ENCODE measurements at regions not wholly inside any gene's neighbourhood (a gene's known extent, or its start where the extent isn't known, plus 50 kb on each side); places are given as distances from the start of the nearest gene placed in this dataset.

DNA sequence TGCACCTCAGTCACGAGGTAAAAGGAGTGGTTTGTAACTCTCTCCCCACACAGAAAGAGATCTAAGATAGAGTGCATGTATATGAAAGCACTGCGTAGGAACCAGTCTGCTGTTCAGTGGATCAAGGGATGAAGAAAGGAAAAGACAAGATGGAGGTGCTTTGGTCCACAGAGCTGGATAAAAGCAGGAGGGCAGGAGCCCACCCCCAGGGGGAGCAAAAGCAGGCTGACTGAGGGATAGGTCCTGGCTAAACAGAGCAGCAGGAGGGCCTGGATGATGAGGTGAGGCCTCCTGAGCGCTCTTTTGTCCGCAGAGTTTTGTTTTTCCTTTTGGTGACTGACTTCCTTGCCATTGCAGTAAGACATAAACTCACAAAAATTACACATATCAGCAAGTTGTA, 293.5 kb upstream of the C9orf72 start:
- TF ChIP-seq, protein P1, sequence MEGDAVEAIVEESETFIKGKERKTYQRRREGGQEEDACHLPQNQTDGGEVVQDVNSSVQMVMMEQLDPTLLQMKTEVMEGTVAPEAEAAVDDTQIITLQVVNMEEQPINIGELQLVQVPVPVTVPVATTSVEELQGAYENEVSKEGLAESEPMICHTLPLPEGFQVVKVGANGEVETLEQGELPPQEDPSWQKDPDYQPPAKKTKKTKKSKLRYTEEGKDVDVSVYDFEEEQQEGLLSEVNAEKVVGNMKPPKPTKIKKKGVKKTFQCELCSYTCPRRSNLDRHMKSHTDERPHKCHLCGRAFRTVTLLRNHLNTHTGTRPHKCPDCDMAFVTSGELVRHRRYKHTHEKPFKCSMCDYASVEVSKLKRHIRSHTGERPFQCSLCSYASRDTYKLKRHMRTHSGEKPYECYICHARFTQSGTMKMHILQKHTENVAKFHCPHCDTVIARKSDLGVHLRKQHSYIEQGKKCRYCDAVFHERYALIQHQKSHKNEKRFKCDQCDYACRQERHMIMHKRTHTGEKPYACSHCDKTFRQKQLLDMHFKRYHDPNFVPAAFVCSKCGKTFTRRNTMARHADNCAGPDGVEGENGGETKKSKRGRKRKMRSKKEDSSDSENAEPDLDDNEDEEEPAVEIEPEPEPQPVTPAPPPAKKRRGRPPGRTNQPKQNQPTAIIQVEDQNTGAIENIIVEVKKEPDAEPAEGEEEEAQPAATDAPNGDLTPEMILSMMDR (IDR thresholded peaks at IDR 0.05), result no peak
- TF ChIP-seq EP300 (IDR thresholded peaks at IDR 0.05), result no peak
- intact Hi-C loops (cut with DNase I), result no loop called here
- WGBS, 3 donors, result 86 to 91% (median 90%) methylated on average over 4 of the region's 4 CpGs
- no peaks in the 10 kb centered on the region for H3K27me3 ChIP-seq
- H3K27ac ChIP-seq, result no peak overlapping the region
- no peak overlapping the region for H3K4me3 ChIP-seq
- no peaks in the 10 kb centered on the region for H3K9me3 ChIP-seq
- no peak for DNase-seq
- no peaks in the 10 kb centered on the region for H3K4me1 ChIP-seq (ENCODE audit: insufficient read depth)
- no peaks in the 10 kb centered on the region for H3K36me3 ChIP-seq

GRCh38 chr9:27870404-27870803, 297.1 kb upstream of the C9orf72 start:
- TF ChIP-seq, protein P1 (IDR thresholded peaks at IDR 0.05), result no peak
- no peak for TF ChIP-seq POLR2A (IDR thresholded peaks at IDR 0.05)
- no peak for TF ChIP-seq EP300 (IDR thresholded peaks at IDR 0.05)
- H3K27me3 ChIP-seq, result no peaks in the 10 kb centered on the region
- H3K36me3 ChIP-seq, result no peaks in the 10 kb centered on the region
- 78 to 85% (median 78%) methylated on average over 5 of the region's 5 CpGs for WGBS, 3 donors
- H3K9me3 ChIP-seq, result no peaks in the 10 kb centered on the region
- no peak for DNase-seq
- H3K27ac ChIP-seq, result no peak overlapping the region
- no peaks in the 10 kb centered on the region for H3K4me1 ChIP-seq (ENCODE audit: insufficient read depth)
- H3K4me3 ChIP-seq, result no peak overlapping the region
- intact Hi-C loops (cut with DNase I), result no loop called here

GRCh38 chr9:27880156-27880555, 306.9 kb upstream of the C9orf72 start:
- H3K9me3 ChIP-seq, result no peaks in the 10 kb centered on the region
- no peak for DNase-seq
- no peaks in the 10 kb centered on the region for H3K36me3 ChIP-seq
- no peaks in the 10 kb centered on the region for H3K4me1 ChIP-seq (ENCODE audit: insufficient read depth)
- TF ChIP-seq, protein P1 (IDR thresholded peaks at IDR 0.05), result no peak
- TF ChIP-seq EP300 (IDR thresholded peaks at IDR 0.05) (no peak), POLR2A (IDR thresholded peaks at IDR 0.05) (no peak)
- no peak overlapping the region for H3K4me3 ChIP-seq
- no peaks in the 10 kb centered on the region for H3K27me3 ChIP-seq
- intact Hi-C loops (cut with DNase I), result loop anchor here in 1 of 4 donors (10.0 kb wide), 1 partner anchor 55 kb away; no protein-coding TSS in a partner anchor
- 50 to 58% (median 55%) methylated on average over 3 of the region's 3 CpGs for WGBS, 3 donors
- no peak overlapping the region for H3K27ac ChIP-seq

- Histone ChIP-seq H3K27ac (no peak overlapping the region), H3K36me3 (no peaks in the 10 kb centered on the region), H3K4me3 (no peak overlapping the region), H3K4me1 (ENCODE audit: insufficient read depth) (no peaks in the 10 kb centered on the region), H3K27me3 (no peaks in the 10 kb centered on the region), H3K9me3 (no peaks in the 10 kb centered on the region)
- intact Hi-C loops (cut with DNase I), result loop anchor here in 1 of 4 donors (10.0 kb wide), 1 partner anchor 54 kb away; no protein-coding TSS in a partner anchor
- DNase-seq, result no peak
- WGBS, 3 donors, result 63 to 97% (median 78%) methylated on average over 3 of the region's 3 CpGs
- TF ChIP-seq POLR2A (IDR thresholded peaks at IDR 0.05) (no peak), EP300 (IDR thresholded peaks at IDR 0.05) (no peak)
- TF ChIP-seq, protein P1 (IDR thresholded peaks at IDR 0.05), result no peak
These were observed 307.4 kb upstream of the C9orf72 start for GRCh38 chr9:27880635-27881034.

All from ovary (tissue), 7 donors.